Loucy (cell line): ENCODE measurements at regions not wholly inside any gene's neighbourhood (a gene's known extent, or its start where the extent isn't known, plus 50 kb on each side); places are given as distances from the start of the nearest gene placed in this dataset.

Source experiments
- EZH2phosphoT487 ChIP-seq: fragments of 200-600 bp; IDR thresholded peaks from 2 replicates; pipeline ENCODE4 v1.6.1; 2018; ENCODE audit warnings: antibody characterized with exemption, mild to moderate bottlenecking, moderate library complexity, borderline replicate concordance
- TF ChIP-seq, protein P1 (sequence below): fragments of 200-600 bp; sonication (generic); conservative IDR thresholded peaks from 2 replicates; pipeline ENCODE4 v1.5.1; 2014; ENCODE audit warnings: mild to moderate bottlenecking, antibody characterized with exemption, low read length

DNA sequence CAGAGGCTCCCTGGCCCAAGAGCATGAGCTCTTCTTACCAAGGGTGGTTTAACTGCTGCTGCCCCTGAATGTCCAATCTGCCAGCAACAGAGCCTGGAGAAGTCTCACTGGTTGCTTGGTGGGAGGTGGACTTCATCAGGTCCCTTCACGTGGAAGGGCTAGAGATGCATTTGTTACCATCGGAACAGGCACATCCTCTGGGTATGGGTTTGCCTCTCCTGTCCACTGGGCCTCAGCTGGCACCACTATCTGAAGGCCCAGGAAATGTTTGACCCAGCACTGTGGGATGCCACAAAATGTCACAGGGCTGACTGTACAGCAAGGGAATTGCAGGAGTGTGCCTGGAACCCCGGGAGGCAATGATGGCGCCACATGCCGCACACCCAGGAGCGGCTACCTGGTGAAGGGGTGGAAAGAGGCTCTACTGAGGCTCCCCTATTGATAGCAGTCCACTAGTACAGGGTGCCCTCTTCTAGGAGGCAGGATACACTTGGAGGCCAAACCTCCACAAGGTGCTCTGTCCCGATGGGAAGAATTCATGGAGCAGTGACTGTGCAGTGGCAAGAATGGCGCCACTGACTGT, 603.1 kb upstream of the MGMT start:
- TF ChIP-seq, protein P1, sequence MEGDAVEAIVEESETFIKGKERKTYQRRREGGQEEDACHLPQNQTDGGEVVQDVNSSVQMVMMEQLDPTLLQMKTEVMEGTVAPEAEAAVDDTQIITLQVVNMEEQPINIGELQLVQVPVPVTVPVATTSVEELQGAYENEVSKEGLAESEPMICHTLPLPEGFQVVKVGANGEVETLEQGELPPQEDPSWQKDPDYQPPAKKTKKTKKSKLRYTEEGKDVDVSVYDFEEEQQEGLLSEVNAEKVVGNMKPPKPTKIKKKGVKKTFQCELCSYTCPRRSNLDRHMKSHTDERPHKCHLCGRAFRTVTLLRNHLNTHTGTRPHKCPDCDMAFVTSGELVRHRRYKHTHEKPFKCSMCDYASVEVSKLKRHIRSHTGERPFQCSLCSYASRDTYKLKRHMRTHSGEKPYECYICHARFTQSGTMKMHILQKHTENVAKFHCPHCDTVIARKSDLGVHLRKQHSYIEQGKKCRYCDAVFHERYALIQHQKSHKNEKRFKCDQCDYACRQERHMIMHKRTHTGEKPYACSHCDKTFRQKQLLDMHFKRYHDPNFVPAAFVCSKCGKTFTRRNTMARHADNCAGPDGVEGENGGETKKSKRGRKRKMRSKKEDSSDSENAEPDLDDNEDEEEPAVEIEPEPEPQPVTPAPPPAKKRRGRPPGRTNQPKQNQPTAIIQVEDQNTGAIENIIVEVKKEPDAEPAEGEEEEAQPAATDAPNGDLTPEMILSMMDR = no peak
- TF ChIP-seq EZH2phosphoT487 = no peak
